ENCODE measurements at regions not wholly inside any gene's neighbourhood (a gene's known extent, or its start where the extent isn't known, plus 50 kb on each side); places are given as distances from the start of the nearest gene placed in this dataset.
A peak's percentile ranks its signal among the peaks of the same experiment; 100 is the strongest.

- no peak overlapping the region for H3K4me3 ChIP-seq
- H3K27ac ChIP-seq: no peak overlapping the region
- DNase-seq: no peak
- WGBS, 2 donors: 53 to 60% methylated on average over 9 of the region's 9 CpGs
- intact Hi-C loops (cut with DNase I): no loop called here
- H3K27me3 ChIP-seq: no peaks in the 10 kb centered on the region
- no peaks in the 10 kb centered on the region for H3K4me1 ChIP-seq
- no peak for TF ChIP-seq POLR2A (IDR thresholded peaks at IDR 0.05)
- H3K36me3 ChIP-seq: no peaks in the 10 kb centered on the region
- H3K9me3 ChIP-seq: no peaks in the 10 kb centered on the region
Observed at GRCh38 chr5:137808503-137809135, 54.5 kb upstream of the HNRNPA0 start.

GRCh38 chr5:137815202-137815990 lies 52.3 kb upstream of the MYOT start:
- 16 to 18% methylated on average over 3 of the region's 3 CpGs for WGBS, 2 donors
- Histone ChIP-seq H3K4me1 (peaks cover 0 to 17% (median 3%) of the 10 kb centered on the region in 3 donors), H3K4me3 (no peak overlapping the region), H3K9me3 (no peaks in the 10 kb centered on the region), H3K27ac (peak overlapping the region in 1 of 4 donors; percentile 40), H3K27me3 (no peaks in the 10 kb centered on the region), H3K36me3 (no peaks in the 10 kb centered on the region)
- DNase-seq: no peak
- TF ChIP-seq POLR2A (IDR thresholded peaks at IDR 0.05) (no peak), CTCF (IDR thresholded peaks at IDR 0.05) (no peak)
- intact Hi-C loops (cut with DNase I): no loop called here

Data from esophagus squamous epithelium (tissue), 5 donors.